ENCODE measurements at regions not wholly inside any gene's neighbourhood (a gene's known extent, or its start where the extent isn't known, plus 50 kb on each side); places are given as distances from the start of the nearest gene placed in this dataset.

- Histone ChIP-seq H2AFZ (replicated peaks) (no peak overlapping the region), H3K79me2 (ENCODE audit: low read depth) (no peaks in the 10 kb centered on the region), H3K9me3 (ENCODE audit: low read depth) (no peaks in the 10 kb centered on the region), H3F3A (ENCODE audit: low read depth) (no peaks in the 10 kb centered on the region), H3K36me3 (no peaks in the 10 kb centered on the region), H3K9ac (no peak overlapping the region), H4K20me1 (ENCODE audit: low read depth) (no peaks in the 10 kb centered on the region), H3K4me3 (no peak overlapping the region), H3K27me3 (no peaks in the 10 kb centered on the region), H3K4me2 (no peak overlapping the region), H3K27ac (no peak overlapping the region), H3K4me1 (peaks cover 11% of the 10 kb centered on the region)
- Mint-ChIP-seq H3K9me3 (peaks cover 6% of the 10 kb centered on the region), H3K36me3 (no peaks in the 10 kb centered on the region), H3K4me3 (no peak overlapping the region), H3K27ac (no peak overlapping the region), H3K4me1 (peaks cover 30% of the 10 kb centered on the region), H3K27me3 (ENCODE audit: insufficient read depth, low read depth) (peaks cover 10% of the 10 kb centered on the region)
- TF ChIP-seq EZH2phosphoT487 (IDR thresholded peaks at IDR 0.05), result no peak
- TF ChIP-seq EZH2 (IDR thresholded peaks at IDR 0.05), result no peak
- no peak for DNase-seq (ENCODE audit: low spot score)
These were observed 319.7 kb downstream of the CTTN start for GRCh38 chr11:70717936-70718595.

DNA sequence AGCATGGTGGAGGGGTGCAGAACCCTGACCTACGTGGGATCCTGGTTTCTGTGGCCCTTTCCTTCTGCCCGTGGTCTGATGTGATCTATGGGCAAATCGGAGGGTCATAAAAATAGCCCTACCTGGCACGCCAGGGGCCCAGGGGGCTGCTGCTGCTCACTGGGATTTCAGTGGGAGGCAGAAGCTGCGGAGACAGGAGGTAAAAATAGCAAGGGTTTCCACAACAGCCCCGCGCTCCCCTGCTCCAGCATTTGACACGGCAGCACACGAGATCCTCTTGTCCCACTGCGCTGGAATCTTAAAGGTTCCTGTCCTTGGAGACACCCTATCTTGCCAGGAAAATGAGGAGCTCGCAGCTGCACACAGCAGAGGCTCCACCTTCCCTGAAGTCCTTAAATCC is 321.2 kb downstream of the CTTN start:
- no peak overlapping the region for H3K4me3 ChIP-seq
- no peaks in the 10 kb centered on the region for H3K79me2 ChIP-seq (ENCODE audit: low read depth)
- no peak for DNase-seq (ENCODE audit: low spot score)
- TF ChIP-seq, protein P1, sequence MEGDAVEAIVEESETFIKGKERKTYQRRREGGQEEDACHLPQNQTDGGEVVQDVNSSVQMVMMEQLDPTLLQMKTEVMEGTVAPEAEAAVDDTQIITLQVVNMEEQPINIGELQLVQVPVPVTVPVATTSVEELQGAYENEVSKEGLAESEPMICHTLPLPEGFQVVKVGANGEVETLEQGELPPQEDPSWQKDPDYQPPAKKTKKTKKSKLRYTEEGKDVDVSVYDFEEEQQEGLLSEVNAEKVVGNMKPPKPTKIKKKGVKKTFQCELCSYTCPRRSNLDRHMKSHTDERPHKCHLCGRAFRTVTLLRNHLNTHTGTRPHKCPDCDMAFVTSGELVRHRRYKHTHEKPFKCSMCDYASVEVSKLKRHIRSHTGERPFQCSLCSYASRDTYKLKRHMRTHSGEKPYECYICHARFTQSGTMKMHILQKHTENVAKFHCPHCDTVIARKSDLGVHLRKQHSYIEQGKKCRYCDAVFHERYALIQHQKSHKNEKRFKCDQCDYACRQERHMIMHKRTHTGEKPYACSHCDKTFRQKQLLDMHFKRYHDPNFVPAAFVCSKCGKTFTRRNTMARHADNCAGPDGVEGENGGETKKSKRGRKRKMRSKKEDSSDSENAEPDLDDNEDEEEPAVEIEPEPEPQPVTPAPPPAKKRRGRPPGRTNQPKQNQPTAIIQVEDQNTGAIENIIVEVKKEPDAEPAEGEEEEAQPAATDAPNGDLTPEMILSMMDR (IDR thresholded peaks at IDR 0.05), result no peak
- TF ChIP-seq EZH2 (IDR thresholded peaks at IDR 0.05), result no peak
- TF ChIP-seq EZH2phosphoT487 (IDR thresholded peaks at IDR 0.05), result no peak
- no peak overlapping the region for H3K9ac ChIP-seq
- Mint-ChIP-seq H3K27me3 (ENCODE audit: insufficient read depth, low read depth) (peaks cover 12% of the 10 kb centered on the region), H3K27ac (no peak overlapping the region), H3K4me3 (no peak overlapping the region), H3K36me3 (no peaks in the 10 kb centered on the region), H3K9me3 (peaks cover 6% of the 10 kb centered on the region), H3K4me1 (peaks cover 19% of the 10 kb centered on the region)
- no peaks in the 10 kb centered on the region for H3K9me3 ChIP-seq (ENCODE audit: low read depth)
- H3K4me1 ChIP-seq, result peaks cover 3% of the 10 kb centered on the region
- H3F3A ChIP-seq (ENCODE audit: low read depth), result no peaks in the 10 kb centered on the region
- no peak overlapping the region for H3K27ac ChIP-seq
- no peaks in the 10 kb centered on the region for H3K27me3 ChIP-seq
- no peaks in the 10 kb centered on the region for H3K36me3 ChIP-seq
- no peak overlapping the region for H3K4me2 ChIP-seq
- H4K20me1 ChIP-seq (ENCODE audit: low read depth), result no peaks in the 10 kb centered on the region
- H2AFZ ChIP-seq (replicated peaks), result no peak overlapping the region

- Histone ChIP-seq H3F3A (ENCODE audit: low read depth) (no peaks in the 10 kb centered on the region), H3K9me3 (ENCODE audit: low read depth) (no peaks in the 10 kb centered on the region), H2AFZ (replicated peaks) (no peak overlapping the region), H3K36me3 (no peaks in the 10 kb centered on the region), H3K4me3 (no peak overlapping the region), H3K27ac (no peak overlapping the region), H3K79me2 (ENCODE audit: low read depth) (no peaks in the 10 kb centered on the region), H3K4me1 (peaks cover 3% of the 10 kb centered on the region), H3K4me2 (no peak overlapping the region), H4K20me1 (ENCODE audit: low read depth) (no peaks in the 10 kb centered on the region), H3K9ac (no peak overlapping the region), H3K27me3 (no peaks in the 10 kb centered on the region)
- Mint-ChIP-seq H3K27me3 (ENCODE audit: insufficient read depth, low read depth) (peaks cover 12% of the 10 kb centered on the region), H3K4me1 (peaks cover 20% of the 10 kb centered on the region), H3K27ac (no peak overlapping the region), H3K36me3 (no peaks in the 10 kb centered on the region), H3K4me3 (no peak overlapping the region), H3K9me3 (peaks cover 6% of the 10 kb centered on the region)
- DNase-seq (ENCODE audit: low spot score), result no peak
- TF ChIP-seq EZH2phosphoT487 (IDR thresholded peaks at IDR 0.05), result no peak
- TF ChIP-seq EZH2 (IDR thresholded peaks at IDR 0.05), result no peak
- TF ChIP-seq, protein P1 (IDR thresholded peaks at IDR 0.05), result no peak
These were observed 322.0 kb downstream of the CTTN start for GRCh38 chr11:70720281-70720680.

DNA sequence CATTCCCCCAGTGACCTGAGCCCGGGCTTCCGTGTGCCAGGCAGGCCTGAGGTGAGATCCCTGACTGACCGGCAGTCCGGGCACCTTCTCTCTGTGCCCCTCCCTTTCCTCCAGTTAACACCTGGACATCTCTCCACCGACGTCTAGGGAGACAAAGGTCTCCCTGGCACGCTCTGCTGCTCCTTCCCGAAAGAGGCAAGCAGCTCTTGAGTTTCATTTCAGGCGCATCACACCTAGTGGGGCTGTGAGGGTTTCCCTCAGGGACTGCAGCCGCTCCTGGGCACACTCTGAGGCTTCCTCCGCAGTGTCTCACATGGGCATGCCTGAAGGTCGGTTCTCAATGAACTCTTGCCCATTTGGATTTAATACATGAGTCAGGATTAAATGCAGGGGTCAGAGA is 322.7 kb downstream of the CTTN start:
- no peaks in the 10 kb centered on the region for H3K36me3 Mint-ChIP-seq
- Histone ChIP-seq H3K9ac (no peak overlapping the region), H3K27me3 (no peaks in the 10 kb centered on the region), H2AFZ (replicated peaks) (no peak overlapping the region), H3F3A (ENCODE audit: low read depth) (no peaks in the 10 kb centered on the region), H4K20me1 (ENCODE audit: low read depth) (no peaks in the 10 kb centered on the region), H3K4me1 (peaks cover 7% of the 10 kb centered on the region), H3K79me2 (ENCODE audit: low read depth) (no peaks in the 10 kb centered on the region), H3K36me3 (no peaks in the 10 kb centered on the region), H3K9me3 (ENCODE audit: low read depth) (no peaks in the 10 kb centered on the region), H3K27ac (no peak overlapping the region), H3K4me2 (no peak overlapping the region), H3K4me3 (no peak overlapping the region)
- DNase-seq (ENCODE audit: low spot score), result no peak
- no peak overlapping the region for H3K27ac Mint-ChIP-seq
- peaks cover 6% of the 10 kb centered on the region for H3K9me3 Mint-ChIP-seq
- H3K4me3 Mint-ChIP-seq, result no peak overlapping the region
- TF ChIP-seq EZH2phosphoT487 (IDR thresholded peaks at IDR 0.05) (no peak), EZH2 (IDR thresholded peaks at IDR 0.05) (no peak)
- TF ChIP-seq, protein P1 (IDR thresholded peaks at IDR 0.05), result no peak
- peaks cover 14% of the 10 kb centered on the region for H3K27me3 Mint-ChIP-seq (ENCODE audit: insufficient read depth, low read depth)
- peaks cover 27% of the 10 kb centered on the region for H3K4me1 Mint-ChIP-seq

Data from neural progenitor cell (in vitro differentiated cells).